ENCODE measurements at regions not wholly inside any gene's neighbourhood (a gene's known extent, or its start where the extent isn't known, plus 50 kb on each side); places are given as distances from the start of the nearest gene placed in this dataset.
"Not testable (repeated sequence)": the region's sequence is repeated elsewhere in the genome, so short reads cannot be mapped to it uniquely, and the experiment has no call there.

DNA sequence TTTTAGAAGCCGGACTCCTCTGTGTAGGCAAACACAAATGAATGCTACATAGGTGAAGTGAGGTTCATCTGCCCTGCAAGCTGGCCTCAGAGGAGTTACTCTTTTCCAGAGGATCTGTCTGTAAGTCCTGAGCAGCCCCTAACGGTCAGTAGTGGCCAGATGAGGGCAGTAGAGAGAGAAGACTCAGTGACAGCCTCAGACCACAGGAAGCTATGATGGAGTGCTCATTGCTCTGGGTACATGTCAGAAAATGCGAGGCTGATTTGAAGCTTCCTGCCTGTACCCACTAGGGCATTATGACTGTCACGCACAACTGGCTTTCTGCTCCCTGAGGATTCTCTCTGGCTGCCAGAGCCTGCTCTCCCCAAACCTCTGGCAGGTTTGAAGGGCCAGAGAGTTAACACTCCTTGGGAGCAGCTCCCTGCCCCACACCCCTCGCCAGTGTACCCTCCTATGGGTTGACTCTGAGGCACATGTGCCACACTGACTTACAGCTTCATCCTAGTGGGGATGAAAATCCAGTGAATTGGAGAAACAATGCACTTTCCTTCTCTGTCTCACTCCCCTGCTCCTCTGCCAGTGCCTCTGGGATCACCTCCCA lies 141.5 kb downstream of the GABRG2 start:
- DNase-seq, result peak; percentile 1

DNA sequence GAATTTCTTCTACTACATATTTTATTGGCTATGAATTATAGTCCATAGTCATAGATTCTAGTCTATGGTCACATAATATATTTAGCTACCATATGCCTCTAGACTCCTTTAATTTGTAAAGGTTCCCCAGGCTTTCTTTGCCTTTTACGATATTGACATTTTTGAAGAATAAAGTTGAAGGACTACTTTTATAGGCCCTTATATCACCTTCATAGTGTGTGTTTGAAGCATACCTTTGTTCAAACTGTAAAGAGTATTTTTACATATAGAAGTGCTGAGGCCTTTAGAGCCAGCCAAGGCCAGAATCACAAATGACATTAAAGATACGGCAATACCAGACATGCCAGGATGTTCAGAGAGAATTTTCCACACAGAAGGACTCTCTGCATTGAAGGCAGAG lies 147.0 kb downstream of the GABRG2 start:
- DNase-seq, result no peak

- no peak for DNase-seq
Measured at GRCh38 chr5:162217037-162217436, 149.5 kb downstream of the GABRG2 start.

GRCh38 chr5:162221910-162222309 lies 154.3 kb downstream of the GABRG2 start:
- DNase-seq, result no peak

DNA sequence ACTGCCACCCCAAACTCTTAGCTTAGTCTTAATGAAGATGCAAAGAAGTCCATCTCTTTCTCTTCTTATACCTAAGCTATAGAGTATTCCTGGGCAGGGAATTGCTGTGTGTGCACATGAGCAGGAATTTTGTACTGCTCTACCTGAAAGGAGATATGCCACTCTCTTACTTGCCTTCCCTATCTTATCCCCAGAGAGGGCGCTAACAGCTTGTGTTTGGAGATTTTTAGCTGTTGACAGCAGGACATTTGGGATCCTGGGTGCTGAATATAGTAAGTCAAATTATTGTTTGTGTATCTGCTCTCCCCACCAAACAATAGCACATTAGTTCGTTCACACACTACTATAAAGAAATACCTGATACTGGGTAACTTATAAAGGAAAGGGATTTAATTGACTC lies 159.5 kb downstream of the GABRG2 start:
- no peak for DNase-seq

GRCh38 chr5:162230348-162230747 lies 162.8 kb downstream of the GABRG2 start:
- DNase-seq, result no peak

GRCh38 chr5:162231522-162231921 lies 163.9 kb downstream of the GABRG2 start:
- no peak for DNase-seq

DNA sequence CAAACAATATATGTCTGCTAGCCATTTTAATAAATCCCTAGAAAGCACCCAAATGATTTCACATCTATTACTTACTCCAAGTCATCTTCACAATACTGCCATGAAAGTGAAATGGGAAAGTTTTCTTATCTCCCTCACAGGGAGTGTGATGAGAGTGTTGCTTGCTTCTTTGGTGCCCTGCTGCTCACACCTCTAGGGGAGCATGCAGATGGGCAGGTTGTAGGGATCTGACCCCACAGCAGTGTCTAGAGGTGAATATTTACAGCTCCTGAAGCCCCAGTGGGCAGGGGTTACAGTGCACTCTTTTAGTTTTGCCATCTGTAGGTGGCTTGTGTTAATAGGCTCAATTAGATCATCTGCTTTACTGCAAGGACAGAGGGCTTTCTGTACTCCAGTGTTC lies 173.2 kb downstream of the GABRG2 start:
- no peak for DNase-seq

DNA sequence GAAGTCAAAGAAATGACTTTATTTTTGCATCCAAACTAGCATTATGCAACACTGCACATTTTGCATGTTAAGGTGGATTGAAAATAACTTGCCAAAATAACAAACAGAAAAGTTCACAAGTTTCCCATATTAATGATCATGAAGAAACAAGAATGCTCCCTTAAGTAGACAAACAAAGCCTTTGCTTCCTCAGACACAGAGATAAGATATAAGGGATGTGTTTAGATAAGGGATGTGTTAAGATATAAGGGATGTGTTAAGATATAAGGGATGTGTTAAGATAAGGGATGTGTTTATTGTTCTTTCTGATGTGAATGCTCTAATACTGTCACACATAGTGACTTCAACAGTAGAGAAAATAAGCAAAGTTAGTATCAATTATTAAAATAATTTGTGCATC lies 174.8 kb downstream of the GABRG2 start:
- DNase-seq, result no peak

DNA sequence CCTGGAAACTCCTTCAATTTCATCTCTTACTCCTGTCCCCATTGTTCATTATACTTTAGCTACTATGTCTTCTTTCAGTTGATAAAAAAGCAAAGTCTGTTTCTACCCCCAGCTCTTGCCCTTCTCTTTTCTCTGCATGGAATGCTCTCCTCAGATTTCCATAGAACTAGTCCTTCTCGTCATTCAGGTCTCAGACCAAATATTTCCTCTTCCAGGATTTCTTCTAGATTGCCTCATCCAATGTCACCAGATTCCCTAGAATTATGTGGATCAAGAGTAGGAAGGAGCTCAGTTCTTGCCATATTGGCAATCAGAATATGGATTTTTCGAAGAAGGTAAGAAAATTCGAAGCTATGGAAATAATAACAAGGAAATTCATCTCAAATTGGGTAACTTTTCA lies 176.1 kb downstream of the GABRG2 start:
- DNase-seq, result no peak

DNA sequence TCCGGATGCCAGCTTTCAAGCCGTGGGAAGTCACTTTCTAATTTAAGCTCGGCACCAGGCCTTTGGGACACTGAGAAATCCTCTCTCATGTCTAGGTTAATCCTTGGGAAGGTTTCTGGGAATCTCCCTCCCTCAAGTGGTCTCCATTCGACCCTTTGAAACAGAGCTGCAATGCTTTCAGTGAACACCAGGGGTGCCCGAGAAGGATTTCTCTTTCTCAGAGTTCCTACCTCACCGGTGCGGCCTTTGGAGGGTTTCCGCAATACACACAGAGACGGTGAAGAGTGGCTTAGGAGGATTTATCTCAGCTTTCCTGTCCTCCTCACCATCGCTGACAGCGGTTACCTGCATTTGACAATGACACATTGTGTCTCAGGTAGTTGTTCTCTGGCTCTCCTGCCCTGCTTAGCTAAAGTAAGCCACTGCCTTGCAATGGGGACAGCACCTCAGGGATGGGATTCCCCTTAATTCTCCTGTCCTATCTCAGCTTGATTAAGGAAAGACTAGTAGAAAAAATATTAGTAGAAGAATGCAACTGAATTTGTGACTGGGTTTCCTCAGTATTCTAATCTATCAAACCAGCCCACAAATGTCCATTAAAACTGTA lies 180.6 kb downstream of the GABRG2 start:
- DNase-seq, result no peak

GRCh38 chr5:162256711-162257110 lies 189.1 kb downstream of the GABRG2 start:
- no peak for DNase-seq

DNA sequence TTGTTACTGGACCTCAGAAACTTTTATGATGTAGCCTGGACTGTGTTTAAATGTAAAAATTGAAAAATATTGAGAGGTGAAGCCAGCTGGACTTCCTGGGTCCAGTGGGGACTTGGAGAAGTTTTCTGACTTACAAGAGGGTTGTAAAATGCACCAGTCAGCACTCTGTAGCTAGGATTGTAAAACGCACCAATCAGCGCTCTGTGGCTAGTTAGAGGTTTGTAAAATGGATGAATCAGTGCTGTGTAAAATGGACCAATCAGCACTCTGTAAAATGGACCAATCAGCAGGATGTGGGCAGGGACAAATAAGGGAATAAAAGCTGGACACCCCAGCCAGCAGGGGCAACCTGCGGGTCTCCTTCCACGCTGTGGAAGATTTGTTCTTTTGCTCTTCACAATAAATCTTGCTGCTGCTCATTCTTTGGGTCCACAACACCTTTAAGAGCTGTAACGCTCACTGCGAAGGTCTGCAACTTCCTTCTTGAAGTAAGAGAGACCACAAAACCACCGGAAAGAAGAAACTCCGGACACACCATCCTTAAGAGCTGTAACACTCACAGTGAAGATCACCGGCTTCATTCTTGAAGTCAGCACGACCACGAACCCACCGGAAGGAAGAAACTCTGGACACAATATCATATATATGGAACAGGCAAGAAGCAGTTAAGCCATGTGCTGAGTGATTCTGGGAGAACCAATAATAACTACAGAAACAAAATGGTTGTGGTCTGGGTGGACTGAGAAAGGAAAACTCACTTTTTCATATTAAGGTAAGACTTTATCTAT lies 201.3 kb downstream of the GABRG2 start:
- DNase-seq, result peak; percentile 21

DNA sequence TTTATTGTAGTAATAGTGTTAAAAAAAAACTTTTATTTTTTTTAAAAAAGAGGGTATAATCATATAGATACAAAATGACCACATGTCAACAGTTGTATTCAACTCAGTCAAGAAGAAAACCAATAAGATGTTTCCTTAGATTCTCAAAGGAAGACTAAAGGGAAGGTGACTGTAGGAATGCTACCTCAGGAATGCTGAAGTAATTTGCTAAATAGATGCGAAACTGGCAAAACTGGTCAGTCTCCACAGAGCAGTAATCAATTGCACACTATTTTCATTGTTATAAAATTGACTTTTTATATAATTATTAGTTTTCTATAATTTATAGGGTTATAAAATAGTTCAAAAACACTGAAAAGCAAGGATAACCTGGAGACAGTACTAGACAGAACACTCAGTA lies 204.8 kb downstream of the GABRG2 start:
- DNase-seq, result no peak

DNA sequence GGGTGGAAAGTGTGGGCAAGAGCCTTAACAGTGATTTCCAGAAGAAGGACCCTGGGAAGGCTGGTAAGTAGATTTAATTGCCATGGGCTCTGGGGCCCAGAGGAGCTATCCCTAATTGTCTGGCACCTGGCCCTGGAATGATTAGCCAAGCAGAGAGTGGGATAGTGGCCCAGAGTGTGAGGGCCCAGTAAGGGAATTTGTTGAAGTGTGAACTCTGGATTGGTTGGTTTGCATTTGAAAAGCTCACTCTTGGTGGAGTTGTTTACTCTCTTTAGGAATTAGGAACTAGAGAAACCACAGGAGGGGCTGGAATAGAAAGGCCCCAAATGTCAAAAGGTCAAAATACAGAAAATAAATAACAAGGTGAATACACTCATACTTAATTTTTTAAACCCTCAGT lies 207.1 kb downstream of the GABRG2 start:
- DNase-seq, result no peak

DNA sequence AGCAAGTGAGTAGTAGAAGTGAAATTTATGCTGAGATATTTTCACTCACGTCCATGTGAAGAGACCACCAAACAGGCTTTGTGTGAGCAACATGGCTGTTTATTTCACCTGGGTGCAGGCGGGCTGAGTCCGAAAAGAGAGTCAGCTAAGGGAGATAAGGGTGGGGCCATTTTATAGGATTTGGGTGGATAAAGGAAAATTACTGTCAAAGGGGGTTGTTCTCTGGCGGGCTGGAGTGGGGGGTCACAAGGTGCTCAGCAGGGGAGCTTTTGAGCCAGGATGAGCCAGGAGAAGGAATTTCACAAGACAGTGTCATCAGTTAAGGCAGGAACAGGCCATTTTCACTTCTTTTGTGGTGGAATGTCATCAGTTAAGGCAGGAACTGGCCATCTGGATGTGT lies 207.8 kb downstream of the GABRG2 start:
- DNase-seq, result not testable (repeated sequence)

DNA sequence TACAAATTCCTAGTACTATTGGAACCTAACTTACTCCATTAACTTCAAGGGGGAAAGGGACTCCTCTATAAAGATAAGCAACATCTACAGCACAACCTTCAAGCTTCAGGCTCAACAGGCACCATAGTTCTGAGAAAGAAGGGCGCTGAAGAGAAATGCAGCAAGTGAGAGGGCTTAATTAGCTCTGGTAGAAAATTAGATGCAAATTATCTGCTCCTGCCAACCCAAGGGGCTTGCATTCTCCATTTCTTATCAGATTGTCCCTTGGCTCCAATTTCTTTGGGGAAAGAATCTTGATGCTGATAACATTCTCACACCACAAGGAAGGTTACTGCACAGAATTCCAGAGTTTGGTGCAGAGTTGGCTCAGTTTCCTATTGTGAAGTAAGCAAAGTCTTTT lies 214.6 kb downstream of the GABRG2 start:
- DNase-seq, result no peak

DNA sequence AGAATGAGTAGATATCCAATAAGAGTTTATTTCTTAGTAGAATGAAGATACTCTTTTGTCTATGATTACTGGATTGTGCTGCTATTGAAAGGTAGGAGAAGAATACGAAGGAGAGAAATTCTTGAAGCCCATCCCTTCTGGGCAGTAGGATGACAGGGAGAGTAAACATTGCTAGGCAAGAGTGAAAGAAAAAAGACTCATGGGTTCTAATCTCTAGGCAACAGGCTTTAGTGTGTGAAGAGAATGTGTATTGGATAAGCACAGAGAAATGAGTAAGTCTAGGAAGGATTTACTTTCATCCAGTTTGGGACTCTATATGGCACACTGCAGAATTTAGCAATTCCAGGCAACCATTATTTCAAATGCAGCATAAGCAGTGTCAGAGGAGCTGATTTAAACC lies 216.0 kb downstream of the GABRG2 start:
- no peak for DNase-seq

DNA sequence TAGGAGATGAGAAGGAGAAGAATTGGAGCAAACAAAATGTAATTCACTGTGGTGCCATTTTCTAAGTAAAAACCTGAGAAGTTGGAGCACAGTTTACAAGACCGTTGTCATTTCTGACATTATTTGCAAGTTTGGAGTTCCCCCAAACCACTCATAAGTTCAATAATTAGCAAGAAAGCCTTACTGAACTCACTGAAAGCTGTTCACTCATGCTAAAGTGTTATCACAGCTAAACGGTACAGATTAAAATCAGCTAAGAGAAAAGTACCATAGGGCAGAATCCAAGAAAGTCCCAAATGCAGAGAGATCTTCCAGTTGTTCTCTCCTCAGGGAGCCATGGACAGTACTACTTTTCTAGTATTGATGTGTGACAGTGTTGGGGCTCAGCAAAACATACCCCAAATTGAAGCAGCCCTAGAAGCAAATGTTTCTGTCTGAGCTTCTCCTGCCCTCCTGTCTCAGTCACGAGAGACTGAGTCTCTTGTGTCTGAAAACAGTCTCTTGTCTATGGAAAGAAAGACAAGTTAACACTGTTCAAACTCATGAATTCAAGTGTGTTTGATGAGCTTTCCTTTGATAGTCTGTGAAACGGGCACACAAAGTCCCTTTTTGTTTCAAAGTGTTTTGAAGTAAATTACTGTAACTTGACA lies 221.2 kb downstream of the GABRG2 start:
- DNase-seq, result no peak

DNA sequence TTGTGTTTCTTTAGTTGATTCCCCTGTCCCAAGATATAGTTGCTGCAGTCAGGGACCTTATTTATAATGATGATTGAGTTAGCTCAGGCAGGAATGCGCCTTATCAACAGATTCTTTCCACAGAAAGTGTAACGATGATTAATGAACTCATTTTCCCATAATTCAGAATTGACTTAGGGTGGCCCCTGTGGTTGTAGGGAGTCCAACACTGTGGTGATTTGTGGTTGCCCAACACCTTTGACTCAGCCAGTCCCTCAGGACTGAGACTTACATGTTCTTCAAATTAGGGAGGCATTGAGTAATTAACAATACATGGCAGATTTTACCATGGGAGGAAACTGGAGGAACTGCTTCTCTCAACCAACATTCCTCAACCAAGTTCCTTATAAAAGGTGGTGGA lies 221.9 kb downstream of the GABRG2 start:
- no peak for DNase-seq

DNA sequence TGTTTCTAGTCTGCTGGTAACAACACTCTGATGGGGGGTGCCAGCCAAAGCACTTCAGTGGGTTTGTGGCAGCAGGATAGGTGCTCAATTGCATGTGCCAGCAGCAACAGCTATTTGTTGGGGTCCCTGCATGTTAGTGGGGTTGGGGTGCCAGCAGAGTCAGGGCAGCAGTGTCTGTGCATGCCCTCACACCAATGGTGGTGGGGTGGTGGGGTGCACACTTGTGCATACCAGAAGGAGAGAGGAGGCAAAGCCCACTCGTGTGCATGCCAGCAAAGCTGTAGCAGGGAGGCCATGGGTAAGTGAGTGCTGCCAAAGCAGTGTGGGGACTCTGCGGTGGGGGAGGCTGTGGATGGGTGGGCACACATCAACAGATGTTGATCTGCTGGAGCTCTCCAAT lies 232.2 kb downstream of the GABRG2 start:
- no peak for DNase-seq

DNA sequence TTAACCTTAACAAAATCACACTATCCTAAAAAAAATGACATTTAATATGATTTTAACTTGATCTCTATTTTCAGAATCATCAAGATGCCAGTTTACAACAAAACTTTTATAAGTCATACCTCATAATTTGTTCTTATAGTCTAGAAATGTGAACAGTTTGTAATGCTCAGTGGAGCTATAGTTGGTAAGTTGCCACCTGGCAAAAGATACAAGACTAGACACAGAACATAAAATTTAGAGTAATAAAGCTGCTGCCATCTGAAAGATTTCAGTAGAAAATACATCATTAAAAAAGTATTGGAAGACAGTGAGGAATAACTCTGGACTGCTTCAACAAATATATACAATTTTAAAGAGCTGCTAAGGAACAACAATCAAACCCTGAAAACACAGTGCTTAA lies 233.8 kb downstream of the GABRG2 start:
- DNase-seq, result no peak

DNA sequence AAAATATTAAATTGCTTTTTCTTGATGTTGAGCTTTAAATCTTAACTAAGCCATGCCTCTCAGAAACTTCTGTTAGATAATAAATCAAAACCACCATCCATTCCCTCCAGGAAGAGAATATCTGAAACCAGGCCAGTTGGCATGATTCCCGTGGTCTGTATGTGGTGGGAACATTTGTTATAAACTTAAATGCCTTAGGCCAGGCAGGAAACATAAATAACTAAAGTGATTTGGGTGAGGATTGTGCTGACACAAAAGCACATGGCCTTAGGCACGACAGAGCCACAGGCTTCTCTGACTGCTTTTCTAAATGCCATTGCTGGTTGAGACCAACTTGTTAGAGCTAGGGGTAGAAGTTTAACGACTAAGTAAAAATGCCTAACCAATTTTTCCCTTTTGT lies 255.9 kb downstream of the GABRG2 start:
- DNase-seq, result no peak

GRCh38 chr5:162324328-162324727 lies 256.8 kb downstream of the GABRG2 start:
- no peak for DNase-seq

All from KG1 (cell line).